ENCODE measurements at regions not wholly inside any gene's neighbourhood (a gene's known extent, or its start where the extent isn't known, plus 50 kb on each side); places are given as distances from the start of the nearest gene placed in this dataset.

- no peaks in the 10 kb centered on the region for H3K36me3 ChIP-seq
- no peaks in the 10 kb centered on the region for H3K27me3 ChIP-seq
- H3K27ac ChIP-seq: no peak overlapping the region
- in situ Hi-C loops (cut with MboI; ENCODE audit: low pct_ligation_motif_present in 1 of 4, low pct_unique_long_range_greater_than_20kb in 1 of 4, low sequenced_read_pairs in 3 of 4) (no loop called here), intact Hi-C loops (cut with DNase I; ENCODE audit: low total_unique reads) (no loop called here)
- no peak overlapping the region for H3K4me3 ChIP-seq
- H3K4me1 ChIP-seq: no peaks in the 10 kb centered on the region
- TF ChIP-seq POLR2A (IDR thresholded peaks at IDR 0.05) (no peak), CTCF (IDR thresholded peaks at IDR 0.05) (no peak), EP300 (IDR thresholded peaks at IDR 0.05; ENCODE audit: low read depth) (no peak), POLR2AphosphoS5 (IDR thresholded peaks at IDR 0.05) (no peak)
- 90% methylated on average over 2 to 4 of the region's 4 CpGs for WGBS, 2 donors (ENCODE audit: low coverage in 1 of 2)
- no peak for DNase-seq
- no peaks in the 10 kb centered on the region for H3K9me3 ChIP-seq
These were observed 89.5 kb upstream of the FSTL4 start for GRCh38 chr5:133701871-133702270.

- 83 to 90% methylated on average over 1 to 2 of the region's 2 CpGs for WGBS, 2 donors (ENCODE audit: low coverage in 1 of 2)
- in situ Hi-C loops (cut with MboI; ENCODE audit: low pct_ligation_motif_present in 1 of 4, low pct_unique_long_range_greater_than_20kb in 1 of 4, low sequenced_read_pairs in 3 of 4): no loop called here
- intact Hi-C loops (cut with DNase I; ENCODE audit: low total_unique reads): no loop called here
- no peaks in the 10 kb centered on the region for H3K36me3 ChIP-seq
- no peaks in the 10 kb centered on the region for H3K27me3 ChIP-seq
- H3K4me3 ChIP-seq: no peak overlapping the region
- H3K9me3 ChIP-seq: no peaks in the 10 kb centered on the region
- DNase-seq: no peak
- no peak overlapping the region for H3K27ac ChIP-seq
- TF ChIP-seq CTCF (IDR thresholded peaks at IDR 0.05): no peak
- TF ChIP-seq POLR2A (IDR thresholded peaks at IDR 0.05): no peak
- no peak for TF ChIP-seq POLR2AphosphoS5 (IDR thresholded peaks at IDR 0.05)
- TF ChIP-seq EP300 (IDR thresholded peaks at IDR 0.05; ENCODE audit: low read depth): no peak
- no peaks in the 10 kb centered on the region for H3K4me1 ChIP-seq
These were observed 87.9 kb upstream of the FSTL4 start for GRCh38 chr5:133700251-133700650.

- Histone ChIP-seq H3K36me3 (no peaks in the 10 kb centered on the region), H3K9me3 (no peaks in the 10 kb centered on the region), H3K27ac (no peak overlapping the region), H3K4me1 (no peaks in the 10 kb centered on the region), H3K27me3 (no peaks in the 10 kb centered on the region), H3K4me3 (no peak overlapping the region)
- WGBS, 2 donors (ENCODE audit: low coverage in 1 of 2): 40 to 77% methylated on average over 1 to 10 of the region's 10 CpGs
- DNase-seq: no peak
- TF ChIP-seq EP300 (IDR thresholded peaks at IDR 0.05; ENCODE audit: low read depth) (no peak), POLR2A (IDR thresholded peaks at IDR 0.05) (no peak), CTCF (IDR thresholded peaks at IDR 0.05) (no peak), POLR2AphosphoS5 (IDR thresholded peaks at IDR 0.05) (no peak)
- in situ Hi-C loops (cut with MboI; ENCODE audit: low pct_ligation_motif_present in 1 of 4, low pct_unique_long_range_greater_than_20kb in 1 of 4, low sequenced_read_pairs in 3 of 4) (no loop called here), intact Hi-C loops (cut with DNase I; ENCODE audit: low total_unique reads) (no loop called here)
These were observed 86.5 kb upstream of the FSTL4 start for GRCh38 chr5:133698646-133699526.

GRCh38 chr5:133698259-133698554 is 85.9 kb upstream of the FSTL4 start:
- WGBS, 2 donors (ENCODE audit: low coverage in 1 of 2): 87 to 92% methylated on average over 2 to 3 of the region's 3 CpGs
- no peaks in the 10 kb centered on the region for H3K36me3 ChIP-seq
- in situ Hi-C loops (cut with MboI; ENCODE audit: low pct_ligation_motif_present in 1 of 4, low pct_unique_long_range_greater_than_20kb in 1 of 4, low sequenced_read_pairs in 3 of 4): no loop called here

More at GRCh38 chr5:133698259-133698554, 85.9 kb upstream of the FSTL4 start:
- Histone ChIP-seq H3K4me3 (no peak overlapping the region), H3K9me3 (no peaks in the 10 kb centered on the region), H3K27ac (no peak overlapping the region), H3K4me1 (no peaks in the 10 kb centered on the region), H3K27me3 (no peaks in the 10 kb centered on the region)
- DNase-seq: no peak
- intact Hi-C loops (cut with DNase I; ENCODE audit: low total_unique reads): no loop called here
- TF ChIP-seq CTCF (IDR thresholded peaks at IDR 0.05) (no peak), EP300 (IDR thresholded peaks at IDR 0.05; ENCODE audit: low read depth) (no peak), POLR2AphosphoS5 (IDR thresholded peaks at IDR 0.05) (no peak), POLR2A (IDR thresholded peaks at IDR 0.05) (no peak)
